Smooth muscle cell (in vitro differentiated cells): ENCODE measurements at regions not wholly inside any gene's neighbourhood (a gene's known extent, or its start where the extent isn't known, plus 50 kb on each side); places are given as distances from the start of the nearest gene placed in this dataset.

Experiments used
- DNase-seq: peaks from one replicate; lab custom pipeline; 2025; ENCODE audit not compliant: unreplicated experiment; lab: John Stamatoyannopoulos, UW
- H2AFZ ChIP-seq: fragments of 200-600 bp; sonication (generic); 2 replicates; pipeline ENCODE4 v1.6.0; 2016; ENCODE audit warnings: antibody characterized with exemption, low read depth, mild to moderate bottlenecking
- H3F3A ChIP-seq: fragments of 200-600 bp; sonication (generic); 2 replicates; pipeline ENCODE4 v1.6.0; 2017; ENCODE audit warnings: antibody characterized with exemption, low read depth
- H3K27ac ChIP-seq: fragments of 200-600 bp; sonication (generic); 2 replicates; pipeline ENCODE4 v1.5.1; 2016; ENCODE audit warnings: low read depth, mild to moderate bottlenecking
- H3K27me3 ChIP-seq: fragments of 200-600 bp; sonication (generic); 2 replicates; pipeline ENCODE4 v1.6.1; 2016; ENCODE audit warnings: low read depth, mild to moderate bottlenecking
- H3K36me3 ChIP-seq: fragments of 200-600 bp; sonication (generic); 2 replicates; pipeline ENCODE4 v1.5.1; 2016; ENCODE audit warnings: low read depth
- H3K4me1 ChIP-seq: fragments of 200-600 bp; sonication (generic); 2 replicates; pipeline ENCODE4 v1.5.1; 2016; ENCODE audit warnings: low read depth
- H3K4me2 ChIP-seq: fragments of 200-600 bp; sonication (generic); 2 replicates; pipeline ENCODE4 v1.6.0; 2016; ENCODE audit warnings: mild to moderate bottlenecking
- H3K4me3 ChIP-seq: fragments of 200-600 bp; sonication (generic); 2 replicates; pipeline ENCODE4 v1.5.1; 2016; ENCODE audit warnings: mild to moderate bottlenecking
- H3K79me2 ChIP-seq: fragments of 200-600 bp; sonication (generic); 2 replicates; pipeline ENCODE4 v1.6.0; 2016; ENCODE audit warnings: low read depth, mild to moderate bottlenecking
- H3K9ac ChIP-seq: fragments of 200-600 bp; sonication (generic); 2 replicates; pipeline ENCODE4 v1.6.0; 2016; ENCODE audit warnings: low read depth
- H3K9me3 ChIP-seq: fragments of 200-600 bp; sonication (generic); replicated peaks from 2 replicates; pipeline ENCODE4 v1.5.1; 2016; ENCODE audit warnings: low read depth
- H4K20me1 ChIP-seq: fragments of 200-600 bp; sonication (generic); 2 replicates; pipeline ENCODE4 v1.6.0; 2016; ENCODE audit warnings: low read depth
- CTCF ChIP-seq: fragments of 200-600 bp; sonication (generic); IDR thresholded peaks from 2 replicates; pipeline ENCODE4 v1.5.1; 2017; ENCODE audit warnings: borderline replicate concordance, mild to moderate bottlenecking, antibody characterized with exemption; ENCODE audit not compliant: insufficient read depth, poor library complexity, severe bottlenecking
- WGBS: methylation state at CpG from one replicate; pipeline ENCODE4 v1.1.7; 2016; ENCODE audit warnings: low lambda C conversion rate; 5-methylcytosine and 5-hydroxymethylcytosine counted together

GRCh38 chr2:124967325-124967724 lies 942.2 kb downstream of the CNTNAP5 start:
- no peak overlapping the region for H3K9ac ChIP-seq
- no peak for TF ChIP-seq CTCF
- H3K27ac ChIP-seq, result no peak overlapping the region
- H3K36me3 ChIP-seq, result no peaks in the 10 kb centered on the region
- no peaks in the 10 kb centered on the region for H3K27me3 ChIP-seq
- H3K9me3 ChIP-seq, result no peaks in the 10 kb centered on the region
- no peaks in the 10 kb centered on the region for H4K20me1 ChIP-seq
- DNase-seq, result no peak
- WGBS, result 67% methylated on average over 1 of the region's 1 CpG
- no peaks in the 10 kb centered on the region for H3K79me2 ChIP-seq
- H2AFZ ChIP-seq, result no peak overlapping the region
- H3K4me1 ChIP-seq, result no peaks in the 10 kb centered on the region
- no peak overlapping the region for H3K4me3 ChIP-seq
- H3F3A ChIP-seq, result no peaks in the 10 kb centered on the region
- no peak overlapping the region for H3K4me2 ChIP-seq

DNA sequence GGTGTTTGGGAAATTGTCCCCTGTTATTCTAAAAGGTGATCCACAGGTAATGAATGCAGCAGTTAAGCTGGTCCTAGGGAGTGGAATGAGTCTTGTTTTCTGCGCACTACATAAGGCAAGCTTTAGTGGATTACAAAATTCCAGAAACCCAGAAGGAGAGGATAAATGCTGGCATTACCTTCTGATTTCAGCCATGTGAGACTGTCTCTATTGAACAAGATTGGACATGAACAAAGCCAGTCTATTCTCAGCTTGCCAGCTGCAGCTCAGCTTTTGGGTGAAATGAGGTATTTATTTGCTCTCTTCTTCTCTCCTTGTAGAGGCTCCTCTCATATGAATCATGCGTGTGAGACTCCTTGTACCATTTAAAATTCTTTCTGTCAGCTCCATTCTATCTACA lies 944.9 kb downstream of the CNTNAP5 start:
- TF ChIP-seq CTCF, result no peak

DNA sequence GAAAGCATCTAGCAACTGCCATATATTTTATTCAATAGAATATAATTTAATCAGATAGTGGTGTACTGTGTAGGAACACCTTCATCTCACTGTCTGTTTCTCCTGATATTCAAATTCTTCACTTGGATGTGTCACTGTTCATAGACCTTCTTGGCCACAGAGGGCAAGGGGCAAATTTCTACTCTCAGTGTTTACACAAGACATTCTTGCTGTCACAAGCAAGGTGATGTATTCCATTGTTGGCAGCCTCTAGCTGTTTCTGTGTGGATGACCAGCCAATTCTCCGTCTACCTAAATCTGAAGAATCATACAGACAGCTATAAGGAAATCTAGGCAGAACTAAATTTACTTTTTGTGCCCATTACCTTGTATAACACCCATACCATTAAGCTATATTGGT lies 948.3 kb downstream of the CNTNAP5 start:
- Histone ChIP-seq H3K79me2 (no peaks in the 10 kb centered on the region), H3K9me3 (no peaks in the 10 kb centered on the region), H3K9ac (no peak overlapping the region), H4K20me1 (no peaks in the 10 kb centered on the region), H3K4me1 (no peaks in the 10 kb centered on the region), H3K4me2 (no peak overlapping the region), H3K27me3 (no peaks in the 10 kb centered on the region), H3F3A (no peaks in the 10 kb centered on the region), H2AFZ (no peak overlapping the region), H3K4me3 (no peak overlapping the region), H3K27ac (no peak overlapping the region), H3K36me3 (no peaks in the 10 kb centered on the region)
- DNase-seq, result no peak
- TF ChIP-seq CTCF, result no peak
- WGBS, result 62% methylated on average over 1 of the region's 1 CpG

More for the DNA sequence above, 944.9 kb downstream of the CNTNAP5 start:
- H3K27me3 ChIP-seq, result no peaks in the 10 kb centered on the region
- no peak overlapping the region for H2AFZ ChIP-seq
- DNase-seq, result no peak
- H3K4me1 ChIP-seq, result no peaks in the 10 kb centered on the region
- WGBS, result 89% methylated on average over 2 of the region's 2 CpGs
- H3K9ac ChIP-seq, result no peak overlapping the region
- no peak overlapping the region for H3K4me2 ChIP-seq
- no peaks in the 10 kb centered on the region for H3F3A ChIP-seq
- no peak overlapping the region for H3K27ac ChIP-seq
- H3K9me3 ChIP-seq, result no peaks in the 10 kb centered on the region
- H3K79me2 ChIP-seq, result no peaks in the 10 kb centered on the region
- H4K20me1 ChIP-seq, result no peaks in the 10 kb centered on the region
- H3K4me3 ChIP-seq, result no peak overlapping the region
- H3K36me3 ChIP-seq, result no peaks in the 10 kb centered on the region

DNA sequence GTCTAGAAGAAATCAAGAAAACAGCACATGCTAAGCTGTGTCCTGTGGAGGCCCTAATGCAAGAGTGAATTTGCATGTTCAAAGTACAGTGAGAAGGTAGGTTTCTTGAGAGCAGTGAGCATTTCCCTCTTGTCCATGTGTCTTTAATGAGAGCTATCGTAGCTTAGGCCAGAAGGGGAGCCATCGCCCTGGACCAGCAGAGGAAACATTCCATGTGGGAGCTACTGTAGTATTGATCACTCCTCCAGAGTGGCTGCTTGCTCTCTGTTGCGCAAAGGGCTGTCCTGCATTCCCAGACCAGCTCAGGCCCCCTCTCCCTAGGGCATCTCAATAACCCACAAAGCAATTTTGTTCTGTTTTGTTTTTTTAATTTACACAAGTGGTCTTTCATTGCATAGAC lies 950.1 kb downstream of the CNTNAP5 start:
- no peak overlapping the region for H2AFZ ChIP-seq
- H3K9me3 ChIP-seq, result no peaks in the 10 kb centered on the region
- WGBS, result 86% methylated on average over 3 of the region's 3 CpGs
- H3F3A ChIP-seq, result no peaks in the 10 kb centered on the region
- no peaks in the 10 kb centered on the region for H3K79me2 ChIP-seq
- no peak overlapping the region for H3K4me3 ChIP-seq
- no peak for TF ChIP-seq CTCF
- H3K36me3 ChIP-seq, result no peaks in the 10 kb centered on the region
- DNase-seq, result no peak
- H3K4me2 ChIP-seq, result no peak overlapping the region
- no peaks in the 10 kb centered on the region for H3K4me1 ChIP-seq
- H4K20me1 ChIP-seq, result no peaks in the 10 kb centered on the region
- H3K9ac ChIP-seq, result no peak overlapping the region
- no peak overlapping the region for H3K27ac ChIP-seq
- no peaks in the 10 kb centered on the region for H3K27me3 ChIP-seq
